Cardiac muscle cell (in vitro differentiated cells and primary cell): ENCODE measurements at regions not wholly inside any gene's neighbourhood (a gene's known extent, or its start where the extent isn't known, plus 50 kb on each side); places are given as distances from the start of the nearest gene placed in this dataset.
"Not testable (repeated sequence)": the region's sequence is repeated elsewhere in the genome, so short reads cannot be mapped to it uniquely, and the experiment has no call there.

Experiments
- DNase-seq, 2 donors: peaks; one replicate each; pipeline versions ENCODE4 v3.0.0 to v3.0.0-alpha.2; 2010 to 2017; ENCODE audit warnings: low read depth in 1 of 2, low spot score in 1 of 2
- H3K27ac ChIP-seq: fragments of 200-600 bp; sonication (generic); 2 replicates; pipeline ENCODE4 v1.5.1; 2016
- H3K27me3 ChIP-seq: fragments of 200-600 bp; sonication (generic); 2 replicates; pipeline ENCODE4 v1.6.0; 2016; ENCODE audit warnings: control low read depth
- H3K36me3 ChIP-seq: fragments of 200-600 bp; sonication (generic); 2 replicates; pipeline ENCODE4 v1.5.1; 2016; ENCODE audit warnings: control low read depth
- H3K4me1 ChIP-seq: fragments of 200-600 bp; sonication (generic); 2 replicates; pipeline ENCODE4 v1.8.1; 2017; ENCODE audit warnings: low read depth, mild to moderate bottlenecking, mixed run types
- H3K4me3 ChIP-seq: fragments of 200-600 bp; sonication (generic); 2 replicates; pipeline ENCODE4 v1.5.1; 2016; ENCODE audit warnings: mild to moderate bottlenecking
- H3K9me3 ChIP-seq: fragments of 200-600 bp; sonication (generic); 2 replicates; pipeline ENCODE4 v1.5.1; 2017; ENCODE audit warnings: low read depth, mild to moderate bottlenecking, control low read depth
- CTCF ChIP-seq: IDR thresholded peaks from 2 replicates; pipeline ENCODE4 v1.5.1; 2012; ENCODE audit warnings: low read depth, mild to moderate bottlenecking, low read length

- no peaks in the 10 kb centered on the region for H3K9me3 ChIP-seq
- TF ChIP-seq CTCF: no peak
- no peak for DNase-seq
Observed at GRCh38 chr9:115333277-115334070, 215.5 kb upstream of the TNC start.

GRCh38 chr9:115335439-115335838, 217.5 kb upstream of the TNC start:
- TF ChIP-seq CTCF: no peak
- no peaks in the 10 kb centered on the region for H3K27me3 ChIP-seq
- no peaks in the 10 kb centered on the region for H3K9me3 ChIP-seq
- H3K4me1 ChIP-seq: no peaks in the 10 kb centered on the region
- DNase-seq: no peak
- H3K36me3 ChIP-seq: no peaks in the 10 kb centered on the region
- no peak overlapping the region for H3K4me3 ChIP-seq
- no peak overlapping the region for H3K27ac ChIP-seq

More at GRCh38 chr9:115333277-115334070, 215.5 kb upstream of the TNC start:
- Histone ChIP-seq H3K27me3 (no peaks in the 10 kb centered on the region), H3K4me1 (no peaks in the 10 kb centered on the region), H3K36me3 (no peaks in the 10 kb centered on the region), H3K4me3 (no peak overlapping the region), H3K27ac (no peak overlapping the region)

GRCh38 chr9:115340314-115340713, 222.4 kb upstream of the TNC start:
- Histone ChIP-seq H3K27me3 (no peaks in the 10 kb centered on the region), H3K9me3 (no peaks in the 10 kb centered on the region), H3K4me3 (no peak overlapping the region), H3K27ac (no peak overlapping the region), H3K36me3 (no peaks in the 10 kb centered on the region), H3K4me1 (peaks cover 8% of the 10 kb centered on the region)
- TF ChIP-seq CTCF: no peak
- no peak for DNase-seq

GRCh38 chr9:115341426-115341825, 223.5 kb upstream of the TNC start:
- no peaks in the 10 kb centered on the region for H3K36me3 ChIP-seq
- DNase-seq: no peak
- no peak for TF ChIP-seq CTCF
- H3K9me3 ChIP-seq: no peaks in the 10 kb centered on the region
- no peaks in the 10 kb centered on the region for H3K27me3 ChIP-seq
- H3K4me3 ChIP-seq: no peak overlapping the region
- H3K27ac ChIP-seq: no peak overlapping the region
- peaks cover 8% of the 10 kb centered on the region for H3K4me1 ChIP-seq

- not testable (repeated sequence) for DNase-seq, H3K27ac ChIP-seq, H3K4me3 ChIP-seq, H3K27me3 ChIP-seq, H3K9me3 ChIP-seq, H3K36me3 ChIP-seq, H3K4me1 ChIP-seq
Observed at GRCh38 chr9:115347776-115348175, 229.8 kb upstream of the TNC start.

GRCh38 chr9:115348936-115349335, 231.0 kb upstream of the TNC start:
- H3K4me1 ChIP-seq, H3K9me3 ChIP-seq, H3K27ac ChIP-seq, H3K4me3 ChIP-seq, H3K27me3 ChIP-seq, H3K36me3 ChIP-seq, DNase-seq: not testable (repeated sequence)
